ENCODE measurements at regions not wholly inside any gene's neighbourhood (a gene's known extent, or its start where the extent isn't known, plus 50 kb on each side); places are given as distances from the start of the nearest gene placed in this dataset.

GRCh38 chr9:30301271-30301963 lies 2083.0 kb upstream of the ACO1 start:
- TF ChIP-seq ZNF174 (tag by site-specific recombination; IDR thresholded peaks at IDR 0.05) (no peak), CTCF (tag by site-specific recombination; IDR thresholded peaks at IDR 0.05) (no peak), ZNF19 (tag by site-specific recombination; IDR thresholded peaks at IDR 0.05; ENCODE audit: low read depth) (no peak), REST (tag by site-specific recombination; IDR thresholded peaks at IDR 0.05) (no peak), ZBTB17 (tag by site-specific recombination; IDR thresholded peaks at IDR 0.05) (no peak), ZNF16 (tag by site-specific recombination; IDR thresholded peaks at IDR 0.05; ENCODE audit: low read depth) (no peak), ZNF785 (tag by site-specific recombination; IDR thresholded peaks at IDR 0.05) (no peak), TCF7L2 (IDR thresholded peaks at IDR 0.05; ENCODE audit: borderline replicate concordance, low read depth, low read length) (no peak), ZNF423 (tag by site-specific recombination; IDR thresholded peaks at IDR 0.05) (no peak), GLIS1 (tag by site-specific recombination; IDR thresholded peaks at IDR 0.05) (no peak), ZNF747 (tag by site-specific recombination; IDR thresholded peaks at IDR 0.05) (no peak), ZNF292 (tag by site-specific recombination; IDR thresholded peaks at IDR 0.05; ENCODE audit: borderline replicate concordance, low read depth) (no peak), TSHZ1 (tag by site-specific recombination; IDR thresholded peaks at IDR 0.05; ENCODE audit: borderline replicate concordance) (no peak), ZFP3 (tag by site-specific recombination; IDR thresholded peaks at IDR 0.05; ENCODE audit: low read depth) (no peak)

Measured in HEK293 (cell line).